ENCODE measurements at regions not wholly inside any gene's neighbourhood (a gene's known extent, or its start where the extent isn't known, plus 50 kb on each side); places are given as distances from the start of the nearest gene placed in this dataset.

GRCh38 chr6:91718198-91718597, 1131.3 kb upstream of the MAP3K7 start:
- H3K27ac ChIP-seq (ENCODE audit: low read length) = no peak overlapping the region
- H3K9ac ChIP-seq (ENCODE audit: low read length) = no peak overlapping the region
- ATAC-seq = no peak
- DNase-seq = no peak
- H3K36me3 ChIP-seq (ENCODE audit: low read depth, low read length) = no peaks in the 10 kb centered on the region
- no peaks in the 10 kb centered on the region for H4K20me1 ChIP-seq (ENCODE audit: low read length)
- no peaks in the 10 kb centered on the region for H3K27me3 ChIP-seq (ENCODE audit: low read length)
- intact Hi-C loops (cut with micrococcal nuclease) = no loop called here
- no peak overlapping the region for H2AFZ ChIP-seq (ENCODE audit: low read length)
- no peak overlapping the region for H3K4me2 ChIP-seq (ENCODE audit: low read length)
- CTCF ChIA-PET = no interaction called here
- BruUV-seq (replicated peaks) = no TSS peak
- peaks cover 13% of the 10 kb centered on the region for H3K4me1 ChIP-seq (ENCODE audit: insufficient read depth, low read length)
- no peak overlapping the region for H3K4me3 ChIP-seq (ENCODE audit: low read length)
- H3K9me3 ChIP-seq (ENCODE audit: low read length) = no peaks in the 10 kb centered on the region
- TF ChIP-seq EZH2 (IDR thresholded peaks at IDR 0.05; ENCODE audit: low read length, unreplicated experiment) (no peak), EZH2phosphoT487 (IDR thresholded peaks at IDR 0.05; ENCODE audit: borderline replicate concordance, low read length) (no peak), CTCF (conservative IDR thresholded peaks at IDR 0.05; ENCODE audit: low read depth, low read length) (no peak)
- H3F3A ChIP-seq (ENCODE audit: low read length, unreplicated experiment) = no peaks in the 10 kb centered on the region
- H3K79me2 ChIP-seq (ENCODE audit: low read length) = no peaks in the 10 kb centered on the region
- no peaks in the 10 kb centered on the region for H3K9me2 ChIP-seq (replicated peaks; ENCODE audit: low read length)
- POLR2A ChIA-PET (ENCODE audit: unreplicated experiment) = no interaction called here

GRCh38 chr6:91717094-91717493, 1130.2 kb upstream of the MAP3K7 start:
- intact Hi-C loops (cut with micrococcal nuclease) = no loop called here
- TF ChIP-seq EZH2phosphoT487 (IDR thresholded peaks at IDR 0.05; ENCODE audit: borderline replicate concordance, low read length) (no peak), CTCF (conservative IDR thresholded peaks at IDR 0.05; ENCODE audit: low read depth, low read length) (no peak), EZH2 (IDR thresholded peaks at IDR 0.05; ENCODE audit: low read length, unreplicated experiment) (no peak)
- no peak for DNase-seq
- CTCF ChIA-PET = no interaction called here
- no peaks in the 10 kb centered on the region for H3K9me3 ChIP-seq (ENCODE audit: low read length)
- H3K27ac ChIP-seq (ENCODE audit: low read length) = no peak overlapping the region
- H3K4me3 ChIP-seq (ENCODE audit: low read length) = no peak overlapping the region
- no peaks in the 10 kb centered on the region for H3K27me3 ChIP-seq (ENCODE audit: low read length)
- H3F3A ChIP-seq (ENCODE audit: low read length, unreplicated experiment) = no peaks in the 10 kb centered on the region
- ATAC-seq = no peak
- peaks cover 13% of the 10 kb centered on the region for H3K4me1 ChIP-seq (ENCODE audit: insufficient read depth, low read length)
- POLR2A ChIA-PET (ENCODE audit: unreplicated experiment) = no interaction called here
- H2AFZ ChIP-seq (ENCODE audit: low read length) = no peak overlapping the region
- no peaks in the 10 kb centered on the region for H4K20me1 ChIP-seq (ENCODE audit: low read length)
- H3K9ac ChIP-seq (ENCODE audit: low read length) = no peak overlapping the region
- no peak overlapping the region for H3K4me2 ChIP-seq (ENCODE audit: low read length)
- no peaks in the 10 kb centered on the region for H3K79me2 ChIP-seq (ENCODE audit: low read length)
- no peaks in the 10 kb centered on the region for H3K9me2 ChIP-seq (replicated peaks; ENCODE audit: low read length)
- no TSS peak for BruUV-seq (replicated peaks)
- no peaks in the 10 kb centered on the region for H3K36me3 ChIP-seq (ENCODE audit: low read depth, low read length)

GRCh38 chr6:91716361-91716760, 1129.5 kb upstream of the MAP3K7 start:
- Histone ChIP-seq H3K36me3 (ENCODE audit: low read depth, low read length) (no peaks in the 10 kb centered on the region), H3F3A (ENCODE audit: low read length, unreplicated experiment) (no peaks in the 10 kb centered on the region), H2AFZ (ENCODE audit: low read length) (no peak overlapping the region), H3K4me1 (ENCODE audit: insufficient read depth, low read length) (peaks cover 13% of the 10 kb centered on the region), H3K9me3 (ENCODE audit: low read length) (no peaks in the 10 kb centered on the region), H3K27ac (ENCODE audit: low read length) (no peak overlapping the region), H3K27me3 (ENCODE audit: low read length) (no peaks in the 10 kb centered on the region), H3K9ac (ENCODE audit: low read length) (no peak overlapping the region), H3K4me3 (ENCODE audit: low read length) (no peak overlapping the region), H3K4me2 (ENCODE audit: low read length) (no peak overlapping the region), H4K20me1 (ENCODE audit: low read length) (no peaks in the 10 kb centered on the region), H3K79me2 (ENCODE audit: low read length) (no peaks in the 10 kb centered on the region), H3K9me2 (replicated peaks; ENCODE audit: low read length) (no peaks in the 10 kb centered on the region)
- no peak for ATAC-seq
- no TSS peak for BruUV-seq (replicated peaks)
- no peak for TF ChIP-seq EZH2phosphoT487 (IDR thresholded peaks at IDR 0.05; ENCODE audit: borderline replicate concordance, low read length)
- no peak for TF ChIP-seq CTCF (conservative IDR thresholded peaks at IDR 0.05; ENCODE audit: low read depth, low read length)
- no peak for TF ChIP-seq EZH2 (IDR thresholded peaks at IDR 0.05; ENCODE audit: low read length, unreplicated experiment)
- CTCF ChIA-PET = no interaction called here
- POLR2A ChIA-PET (ENCODE audit: unreplicated experiment) = no interaction called here
- DNase-seq = peak; percentile 9
- intact Hi-C loops (cut with micrococcal nuclease) = no loop called here

Measured in PC-3 (cell line).